Middle frontal gyrus (tissue), 1 donor: ENCODE measurements at regions not wholly inside any gene's neighbourhood (a gene's known extent, or its start where the extent isn't known, plus 50 kb on each side); places are given as distances from the start of the nearest gene placed in this dataset.

Experiments used
- DNase-seq: peaks from one replicate; pipeline ENCODE4 v3.0.0-alpha.2; 2015; ENCODE audit warnings: low spot score; ENCODE audit errors: extremely low spot score

DNA sequence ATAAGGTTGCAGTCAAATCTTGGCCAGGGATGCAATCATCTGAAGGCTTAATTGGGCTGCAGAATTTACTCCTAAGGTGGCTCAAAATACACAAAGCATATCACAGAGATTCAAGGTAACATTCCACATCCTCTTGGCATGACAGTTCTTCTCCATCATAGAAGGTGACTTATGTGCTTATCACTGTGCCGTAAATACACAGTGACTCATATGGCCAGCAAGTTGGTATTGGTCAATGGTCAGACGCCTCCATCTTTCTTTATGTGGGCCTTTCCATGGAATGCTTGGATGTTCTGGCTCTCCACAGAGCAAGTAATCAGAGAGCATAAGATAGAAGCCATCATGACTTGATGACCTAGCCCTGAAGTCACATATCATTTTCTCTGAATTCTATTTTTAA, 168.8 kb upstream of the ST8SIA2 start:
- no peak for DNase-seq

DNA sequence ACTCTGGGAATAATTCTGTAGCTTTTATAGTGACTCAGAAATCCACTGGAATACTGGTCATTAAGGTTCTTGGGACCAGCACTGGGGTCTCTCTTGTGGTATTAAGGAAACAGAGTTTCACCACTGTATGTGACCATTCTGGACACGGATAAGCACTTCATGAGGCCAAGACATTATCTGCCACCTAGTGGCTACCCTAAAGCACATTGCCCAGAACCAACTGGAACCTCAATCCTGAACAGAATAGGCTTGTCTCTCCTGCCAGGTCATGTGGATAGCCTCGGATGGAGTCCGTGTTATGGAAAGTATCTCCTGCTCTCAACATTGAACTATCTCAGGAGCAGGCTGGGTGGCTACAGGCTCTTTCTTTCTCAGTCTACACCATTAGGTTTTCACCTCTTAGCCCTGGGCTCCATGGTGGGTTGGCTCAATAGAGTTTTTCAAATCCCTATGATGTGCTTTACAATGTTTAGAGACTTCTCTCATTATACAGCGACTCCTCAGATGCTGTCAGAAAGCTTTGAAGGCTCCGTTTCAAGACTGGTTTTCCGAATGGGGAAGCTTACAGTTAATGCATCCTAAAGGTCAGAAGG, 167.6 kb upstream of the ST8SIA2 start:
- DNase-seq = no peak

DNA sequence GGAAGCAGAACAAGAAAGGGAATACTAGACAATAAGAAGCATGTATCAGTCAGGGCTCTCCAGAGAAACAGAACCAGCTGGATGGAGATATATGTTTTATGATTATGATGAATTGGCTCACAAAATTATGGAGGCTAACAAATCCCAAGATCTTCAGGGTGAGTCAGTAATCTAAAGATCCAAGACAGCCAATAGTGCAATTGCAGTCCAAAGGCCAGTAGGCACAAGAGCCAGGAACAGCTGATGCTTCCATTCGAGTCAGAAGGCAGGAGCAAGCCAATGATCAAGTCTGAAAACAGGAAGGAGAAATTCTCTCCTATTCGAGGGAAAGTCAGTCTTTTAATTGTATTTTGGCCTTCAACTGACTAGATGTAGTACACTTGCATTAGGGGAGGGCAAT, 164.9 kb upstream of the ST8SIA2 start:
- no peak for DNase-seq

DNA sequence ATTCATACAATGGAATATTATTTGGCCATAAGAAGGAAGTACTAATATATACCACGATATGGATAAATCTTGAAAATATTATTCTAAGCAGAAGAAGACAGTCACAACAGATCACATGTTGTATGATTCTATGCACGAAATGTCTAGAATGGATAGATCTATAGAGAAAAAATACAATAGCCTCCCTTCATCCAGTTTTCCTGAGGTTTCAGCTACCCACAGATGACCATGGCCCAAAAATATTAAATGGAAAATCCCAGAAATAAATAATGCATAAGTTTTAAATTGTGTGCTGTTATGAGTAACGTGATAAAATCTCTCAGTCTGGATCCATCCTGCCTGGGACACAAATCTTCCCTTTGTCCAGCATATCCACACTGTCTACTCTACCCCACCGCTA, 162.2 kb upstream of the ST8SIA2 start:
- DNase-seq = no peak

DNA sequence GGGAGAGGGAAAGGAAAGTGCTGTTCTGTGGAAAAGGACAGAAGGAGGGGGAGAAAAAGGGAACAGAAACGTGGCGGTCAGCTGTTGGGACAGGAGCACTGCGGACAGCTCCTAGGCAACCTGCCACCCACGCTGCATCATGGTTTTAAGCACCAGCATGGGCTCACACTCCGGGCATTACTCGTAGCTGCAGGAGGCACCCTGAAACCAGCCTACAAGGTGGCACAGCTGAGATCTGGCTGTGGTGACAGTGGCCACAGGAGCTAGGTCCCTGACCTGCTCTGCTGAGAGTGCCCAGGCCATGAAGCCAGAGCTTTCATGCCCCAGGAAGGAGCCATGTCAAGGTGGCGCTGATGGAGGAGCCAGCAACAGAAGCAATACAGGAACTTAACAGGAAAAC, 161.4 kb upstream of the ST8SIA2 start:
- no peak for DNase-seq

DNA sequence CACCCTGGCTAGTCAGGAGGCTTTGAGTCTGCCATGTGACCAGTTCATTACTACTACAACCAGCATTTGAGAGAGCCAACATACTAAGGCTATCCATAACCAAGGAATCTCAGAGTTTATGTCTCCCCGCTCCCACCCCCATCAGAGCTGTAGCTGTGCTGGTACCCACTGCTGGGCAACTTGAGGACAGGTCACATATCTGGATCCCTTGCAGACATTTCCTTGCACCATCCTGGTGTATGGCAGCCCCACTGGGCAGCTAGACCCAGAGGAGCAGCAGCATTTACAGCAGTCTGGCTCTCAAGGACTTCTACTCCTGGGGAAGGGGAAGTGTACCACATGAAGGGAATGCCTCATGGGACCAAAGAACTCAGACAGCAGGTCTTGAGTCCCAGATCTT, 160.8 kb upstream of the ST8SIA2 start:
- DNase-seq = no peak

DNA sequence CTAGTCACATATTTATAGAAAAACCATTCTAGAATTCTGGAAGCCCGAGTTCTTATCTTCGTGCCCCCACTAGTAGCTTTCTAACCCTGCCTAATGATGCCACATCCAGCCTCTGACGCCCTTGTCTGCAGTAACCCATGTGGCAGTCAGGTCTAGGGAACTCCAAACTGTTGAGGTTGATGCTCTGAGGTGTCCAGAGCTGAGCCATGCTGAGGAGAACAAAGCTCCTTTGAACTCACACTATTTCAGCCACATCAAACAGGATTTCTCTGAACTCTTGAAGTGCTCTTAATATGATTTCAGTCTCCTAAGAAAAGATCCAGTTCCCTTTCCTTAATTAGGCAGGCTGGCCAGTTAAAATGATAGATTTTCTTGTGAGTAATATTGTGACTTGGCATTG, 150.5 kb upstream of the ST8SIA2 start:
- DNase-seq = no peak

DNA sequence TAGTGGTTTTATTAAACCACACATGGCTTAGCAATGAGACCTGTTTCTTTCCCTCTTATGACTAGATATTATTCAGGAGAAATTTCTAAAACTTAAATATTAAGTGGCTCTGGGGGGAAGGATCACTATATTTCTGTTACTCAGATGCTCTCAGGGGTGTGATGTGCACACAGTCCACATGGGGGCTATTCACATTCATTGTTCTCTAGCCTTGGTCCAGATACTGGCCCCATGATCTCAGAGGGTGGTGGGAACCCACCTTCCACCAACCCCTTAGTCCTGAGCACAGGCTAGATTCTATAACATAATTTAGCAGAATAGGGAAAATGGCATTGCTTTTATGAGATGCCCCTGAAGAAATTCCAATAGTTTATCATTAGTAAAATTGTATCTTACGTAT, 149.0 kb upstream of the ST8SIA2 start:
- DNase-seq = no peak

DNA sequence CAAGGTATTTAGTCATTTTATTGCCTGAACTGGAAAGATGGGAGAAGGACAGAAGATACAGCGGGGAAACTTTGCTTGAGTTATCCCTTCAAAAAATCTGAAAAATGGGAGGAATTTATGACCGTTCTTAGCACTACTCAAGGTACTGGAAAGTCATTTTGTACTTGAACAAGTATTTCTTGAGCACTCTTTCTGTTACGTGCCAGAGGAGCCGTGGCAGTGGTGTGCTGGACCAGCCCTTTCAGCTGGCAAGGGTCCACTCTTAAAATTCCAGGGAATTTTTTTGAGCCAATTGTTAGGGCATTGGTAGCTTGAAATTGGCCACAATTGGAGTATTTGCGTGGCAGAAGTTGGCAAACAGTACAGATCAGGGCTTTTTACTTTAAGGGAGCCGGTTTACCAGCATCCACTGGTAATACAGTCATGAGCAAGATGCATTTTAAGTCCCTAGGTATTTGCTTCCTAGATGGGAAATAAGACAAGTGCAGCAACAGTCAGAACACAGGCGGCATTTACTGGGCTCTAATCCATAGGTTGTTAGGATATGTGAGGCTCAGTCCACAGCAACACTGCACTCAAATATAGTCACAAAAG, 145.9 kb upstream of the ST8SIA2 start:
- no peak for DNase-seq

DNA sequence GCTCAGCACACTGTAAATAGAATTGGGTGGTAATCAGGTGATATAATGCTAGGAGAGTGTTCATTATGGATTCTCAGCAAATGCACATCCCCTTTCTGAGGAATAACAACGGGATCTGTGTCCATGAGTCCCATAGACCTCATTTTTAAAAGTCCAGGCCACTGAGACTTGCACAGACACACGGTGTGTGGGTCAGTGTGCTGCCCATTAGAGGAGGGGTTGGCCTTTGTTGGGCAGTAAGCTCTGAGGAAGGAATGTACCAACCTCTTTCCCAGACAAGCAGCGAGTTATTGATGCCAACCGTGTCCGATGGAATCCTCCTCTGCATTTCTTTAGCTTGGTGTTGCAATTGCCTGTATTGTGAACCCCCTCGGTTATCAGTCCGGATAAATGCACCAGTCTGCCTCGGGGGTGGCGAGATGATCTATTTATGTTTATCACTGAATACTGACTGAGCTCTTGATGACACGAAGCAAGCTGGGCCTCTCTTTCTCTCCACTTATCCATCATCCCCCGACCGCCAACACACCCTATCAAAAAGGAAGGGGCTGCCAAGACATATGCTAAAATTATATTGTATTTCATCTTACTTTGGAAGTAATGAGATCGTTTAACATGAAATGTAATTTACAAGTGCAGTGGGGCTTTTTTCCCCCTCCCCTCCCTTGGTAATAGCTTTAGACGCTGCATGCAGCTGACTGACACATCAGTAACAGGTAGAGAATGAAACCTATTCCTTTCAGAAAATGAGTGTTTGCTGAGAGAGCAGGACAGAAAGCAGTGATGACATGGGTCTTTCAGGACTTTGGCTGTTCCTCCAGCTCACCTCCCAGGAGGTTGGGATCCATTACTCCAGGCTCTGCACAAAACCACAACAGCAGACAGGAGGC, 126.6 kb upstream of the ST8SIA2 start:
- no peak for DNase-seq

DNA sequence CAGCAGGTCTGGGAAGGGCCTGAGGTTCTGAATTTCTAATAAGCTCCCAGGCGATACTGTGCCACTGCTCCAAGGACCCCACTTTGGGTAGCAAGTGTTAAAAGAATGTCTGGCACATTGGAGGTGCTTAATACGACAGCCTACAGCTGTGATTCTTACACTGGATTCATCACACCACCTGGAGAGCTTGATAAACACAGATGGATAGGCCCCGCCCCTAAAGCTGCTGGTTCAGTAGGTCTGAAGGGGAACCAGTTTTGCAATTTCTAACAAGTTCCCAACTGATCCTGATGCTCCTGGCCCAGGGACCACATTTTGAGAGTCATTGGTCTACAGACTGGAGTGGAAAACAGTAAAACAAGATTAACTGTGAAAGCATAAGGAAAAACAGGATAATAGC, 124.8 kb upstream of the ST8SIA2 start:
- DNase-seq = no peak

DNA sequence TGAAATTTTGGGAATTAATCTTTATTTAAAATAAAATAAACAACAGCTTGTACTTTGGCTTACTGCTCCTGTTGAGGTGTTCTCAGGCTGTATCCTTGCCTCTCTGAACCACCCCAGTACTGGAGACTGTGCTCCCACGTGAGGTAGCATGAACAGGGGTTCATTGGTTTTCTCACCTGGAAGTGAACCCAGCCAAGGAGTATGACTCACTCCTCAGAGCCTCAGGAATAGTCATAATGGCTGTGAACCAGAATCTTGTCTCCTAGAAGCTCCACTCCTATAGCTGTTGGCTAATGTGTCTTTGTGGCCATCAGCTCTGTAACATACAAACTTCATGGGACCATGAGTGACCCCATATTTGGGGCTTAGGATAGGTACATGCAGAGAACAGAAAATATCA, 122.5 kb upstream of the ST8SIA2 start:
- DNase-seq = no peak

DNA sequence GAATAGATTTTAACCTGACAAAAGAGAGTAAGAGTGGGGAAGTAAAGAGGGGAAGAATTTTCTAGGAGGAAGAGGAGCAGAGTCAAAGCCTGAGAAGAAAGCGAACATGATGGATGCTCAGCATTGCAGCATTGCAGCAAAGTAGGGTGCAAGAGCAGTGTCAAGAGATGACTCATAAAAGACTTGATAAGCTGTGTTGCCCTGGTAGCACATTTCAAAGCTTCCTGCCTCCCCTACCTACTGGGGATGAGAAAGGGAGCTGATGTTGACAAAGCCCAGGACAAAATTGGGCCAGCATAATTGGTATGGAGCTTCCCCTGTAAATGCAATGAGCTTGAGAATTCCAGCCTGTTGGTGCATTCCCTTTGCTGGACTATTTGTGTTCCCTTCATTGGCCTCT, 121.6 kb upstream of the ST8SIA2 start:
- DNase-seq = no peak

DNA sequence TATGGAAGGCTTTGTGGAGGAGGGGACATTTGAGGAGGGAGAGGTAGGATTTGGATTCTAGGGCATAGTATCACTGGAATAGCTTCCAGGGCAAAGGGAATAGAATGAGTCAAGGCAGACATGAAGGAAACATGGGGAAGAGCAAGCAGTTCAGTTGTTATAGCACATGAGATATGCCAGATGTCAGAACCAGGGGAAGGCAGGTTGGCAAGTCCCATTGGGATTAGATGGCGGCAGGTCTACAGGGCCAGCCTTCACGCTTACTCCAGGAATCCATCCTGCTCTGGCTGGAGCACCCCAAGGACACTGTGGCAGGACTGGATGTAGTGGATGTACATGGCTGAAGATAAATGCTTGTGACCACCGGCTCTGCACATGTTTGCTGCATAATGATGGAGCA, 120.4 kb upstream of the ST8SIA2 start:
- DNase-seq = no peak

DNA sequence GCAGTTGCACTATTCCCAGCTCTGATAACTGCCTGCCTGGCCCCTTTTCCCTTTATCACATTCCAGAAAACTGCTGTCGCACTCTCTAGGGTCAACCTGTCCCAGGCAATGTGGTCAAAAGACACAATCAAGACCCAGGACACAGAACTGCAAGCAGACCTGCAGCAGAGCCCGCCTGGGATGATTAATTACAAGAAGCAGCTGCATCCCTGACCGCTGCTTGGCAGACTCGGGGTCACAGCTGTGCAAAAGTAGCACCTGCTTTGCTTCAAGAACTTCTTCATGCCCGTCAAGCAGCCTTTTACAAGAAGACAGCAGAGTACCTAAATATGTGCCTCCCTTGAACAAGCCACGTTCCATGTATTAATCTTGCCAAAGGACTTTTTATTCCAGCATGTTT, 120.0 kb upstream of the ST8SIA2 start:
- DNase-seq = no peak

DNA sequence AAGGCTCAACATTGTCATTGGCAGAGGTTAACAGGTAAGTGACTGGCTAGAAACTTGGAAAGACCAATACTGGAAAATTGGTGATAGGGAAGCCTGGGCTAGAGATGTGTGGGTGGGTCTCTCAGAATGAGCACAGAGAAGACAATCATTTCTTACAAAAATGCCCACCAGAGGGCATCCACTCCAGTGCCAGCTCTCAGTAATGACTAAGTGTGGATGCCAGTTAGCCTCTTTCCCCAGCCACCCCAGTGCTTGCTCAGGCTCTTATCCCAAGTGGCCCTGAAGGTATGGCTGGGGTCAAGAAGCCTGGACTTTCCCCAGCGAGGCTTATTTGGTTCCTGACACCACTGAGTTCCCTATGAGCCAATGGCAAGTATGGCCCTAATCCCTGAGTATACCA, 115.9 kb upstream of the ST8SIA2 start:
- DNase-seq = peak; percentile 8

DNA sequence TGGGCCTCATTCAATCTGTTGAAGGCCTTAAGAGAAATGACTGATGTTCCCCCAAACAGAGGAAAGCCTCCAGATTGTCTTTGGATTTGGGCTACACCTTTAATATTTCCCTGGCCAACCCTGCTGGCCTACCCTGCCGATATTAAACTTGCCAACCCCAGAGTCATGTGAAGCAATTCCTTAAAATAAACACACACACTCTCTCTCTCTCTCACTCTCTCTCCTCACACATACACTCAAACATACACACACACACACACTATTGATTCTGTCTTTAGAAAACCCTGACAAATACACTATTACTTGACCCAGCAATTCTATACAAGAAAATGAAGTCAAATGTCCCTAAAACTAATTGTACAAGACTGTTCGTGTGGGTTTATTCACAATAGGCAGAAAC, 109.9 kb upstream of the ST8SIA2 start:
- no peak for DNase-seq

DNA sequence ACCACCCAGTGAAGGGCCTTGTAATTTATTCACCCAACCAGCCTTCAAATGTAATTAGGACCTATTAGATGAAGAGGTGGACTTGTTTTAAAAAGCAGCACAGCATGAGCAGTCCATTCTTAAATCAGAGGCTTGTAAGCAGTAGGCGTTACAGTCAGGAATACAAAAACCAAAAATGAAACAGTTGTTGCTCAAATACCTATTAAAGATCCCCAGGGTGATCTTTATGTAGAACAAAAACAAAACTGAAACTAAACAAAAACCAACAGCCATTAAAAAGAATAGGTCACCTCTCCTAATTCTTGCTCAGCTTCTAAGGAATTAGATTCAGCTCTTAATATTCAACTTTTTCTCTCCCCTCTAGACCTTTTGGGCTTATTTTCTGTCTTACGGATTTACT, 104.9 kb upstream of the ST8SIA2 start:
- no peak for DNase-seq

DNA sequence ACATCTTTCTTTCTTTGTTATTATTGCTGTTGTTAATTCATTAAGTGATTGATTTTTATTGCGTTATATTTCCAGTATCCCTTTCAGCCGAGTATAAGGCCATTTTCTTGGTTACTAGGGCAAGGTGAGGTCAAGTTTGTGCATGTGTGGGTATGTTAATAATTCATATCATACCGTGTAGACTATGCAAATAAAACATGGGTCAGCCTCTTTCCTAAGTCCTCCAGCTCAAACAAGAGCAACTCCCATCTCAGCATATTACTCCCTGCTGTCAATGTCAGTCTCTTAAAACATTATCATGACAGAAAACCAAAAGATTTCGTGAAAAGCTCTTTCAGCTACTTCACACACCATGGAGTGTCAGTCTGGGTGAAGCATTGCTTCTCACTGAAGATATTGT, 103.9 kb upstream of the ST8SIA2 start:
- DNase-seq = no peak

DNA sequence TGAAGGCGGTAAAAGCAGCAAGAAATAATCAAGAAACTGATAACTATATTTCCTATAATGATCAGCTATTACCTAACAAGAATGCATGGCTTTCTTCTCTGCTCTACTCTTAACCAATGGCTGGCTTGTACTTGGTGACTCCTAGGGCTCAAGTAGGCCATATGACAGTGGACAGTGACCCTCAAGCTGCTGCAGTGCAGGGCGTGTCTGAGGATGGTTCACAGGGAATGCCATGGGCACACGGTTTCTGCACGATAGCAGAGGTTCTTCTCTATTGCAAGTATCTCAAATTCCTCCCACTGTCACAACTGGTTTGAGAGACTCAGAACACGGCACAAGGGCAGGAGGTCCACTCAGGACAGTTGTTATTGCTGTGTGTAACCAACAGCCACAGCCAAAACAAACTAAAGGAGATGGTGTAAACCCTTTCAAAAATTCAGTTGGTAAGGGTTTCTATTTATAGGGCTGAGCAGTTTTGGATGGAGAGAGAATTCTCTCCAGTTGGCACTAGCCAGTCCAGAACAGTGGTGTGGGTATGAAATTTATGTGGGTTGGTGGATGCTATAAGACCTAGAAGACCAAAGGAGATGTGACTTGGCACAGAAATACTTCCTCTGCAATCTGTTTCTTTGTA, 103.2 kb upstream of the ST8SIA2 start:
- no peak for DNase-seq

DNA sequence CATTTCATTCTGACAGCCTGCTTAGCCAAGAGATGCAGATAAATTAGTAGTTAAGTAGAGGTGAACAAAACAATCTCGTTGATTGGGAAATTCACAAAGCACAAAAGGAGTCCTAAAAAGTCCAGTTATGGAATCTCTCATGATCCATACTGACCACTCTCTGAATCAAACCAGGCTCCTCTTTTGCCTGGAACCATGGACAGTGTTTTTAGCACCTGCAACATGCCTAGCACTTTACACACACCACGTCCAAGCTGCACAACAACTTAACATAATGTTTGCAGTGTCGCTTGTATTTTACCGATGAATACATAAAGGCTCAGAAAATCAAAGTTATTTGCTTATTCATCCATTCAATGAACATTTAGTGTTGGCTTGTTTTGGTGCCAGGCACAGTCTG, 101.8 kb upstream of the ST8SIA2 start:
- DNase-seq = no peak

DNA sequence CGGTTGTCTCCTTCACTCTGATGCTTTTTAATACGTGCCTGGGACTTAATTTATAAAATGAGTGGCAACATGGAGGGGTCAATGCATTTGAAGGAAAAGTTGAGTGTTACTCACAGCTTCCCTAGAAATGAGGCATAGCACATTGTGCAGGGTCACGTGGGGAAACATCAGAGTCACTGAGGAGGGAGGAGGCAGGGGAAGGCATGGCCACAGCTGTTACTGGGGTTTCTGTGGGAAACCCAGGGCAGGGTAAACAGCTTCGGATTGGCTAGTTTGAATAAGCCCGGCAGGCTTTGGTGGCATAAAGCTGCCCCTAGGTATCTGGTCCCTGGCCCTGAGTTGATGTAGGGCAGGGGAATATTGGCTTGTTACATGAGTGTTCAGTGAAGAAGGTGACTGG, 98.9 kb upstream of the ST8SIA2 start:
- no peak for DNase-seq
